ENCODE measurements at regions not wholly inside any gene's neighbourhood (a gene's known extent, or its start where the extent isn't known, plus 50 kb on each side); places are given as distances from the start of the nearest gene placed in this dataset.
A peak's percentile ranks its signal among the peaks of the same experiment; 100 is the strongest.

DNA sequence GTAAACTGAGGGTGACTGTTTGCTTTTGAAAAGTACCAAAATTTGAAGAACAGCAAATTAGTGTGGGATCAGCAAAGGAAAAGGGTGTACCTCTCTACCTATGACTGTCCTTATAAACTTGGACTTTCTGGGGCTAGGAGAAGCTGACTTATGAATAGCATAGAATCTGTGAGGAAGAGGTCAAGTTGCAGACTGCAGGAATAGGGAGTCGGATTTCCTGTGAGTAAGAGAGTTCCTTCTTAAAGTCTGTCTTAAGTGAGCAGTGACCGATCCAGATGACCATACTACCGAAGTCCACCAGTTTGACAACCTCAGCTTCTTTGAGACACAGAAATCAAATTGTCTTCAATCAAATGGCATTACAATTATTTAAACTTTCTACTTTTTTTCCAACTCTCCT is 708.7 kb downstream of the UTRN start:
- H3K9me2 ChIP-seq (ENCODE audit: insufficient read depth): no peaks in the 10 kb centered on the region
- no peaks in the 10 kb centered on the region for H3K27me3 Mint-ChIP-seq (ENCODE audit: insufficient read depth, low read depth, poor library complexity)
- no peaks in the 10 kb centered on the region for H3K36me3 ChIP-seq (ENCODE audit: insufficient read depth)
- H3K9me3 Mint-ChIP-seq: no peaks in the 10 kb centered on the region; the same call in 2 of the 3 replicates
- H3K4me1 ChIP-seq (ENCODE audit: insufficient read depth): peaks cover 3% of the 10 kb centered on the region; the same call in 1 of the 2 replicates
- H3F3A ChIP-seq (replicated peaks; ENCODE audit: low read depth): no peaks in the 10 kb centered on the region
- no peak overlapping the region for H3K4me3 ChIP-seq
- no peak overlapping the region for H3K27ac Mint-ChIP-seq
- ATAC-seq (no peak; the same call in 2 of the 3 replicates), DNase-seq (ENCODE audit: low spot score) (no peak)
- H3K27me3 ChIP-seq (ENCODE audit: insufficient read depth): no peaks in the 10 kb centered on the region
- peak overlapping the region; percentile 12; the same call in 1 of the 2 replicates for H2AFZ ChIP-seq
- H3K4me2 ChIP-seq: no peak overlapping the region
- H3K27ac ChIP-seq (ENCODE audit: low read depth): no peak overlapping the region
- no peak overlapping the region for H3K4me3 Mint-ChIP-seq
- no peaks in the 10 kb centered on the region for H3K79me2 ChIP-seq (replicated peaks; ENCODE audit: insufficient read depth)
- peaks cover 6% of the 10 kb centered on the region for H3K4me1 Mint-ChIP-seq
- no peaks in the 10 kb centered on the region for H4K20me1 ChIP-seq (replicated peaks; ENCODE audit: insufficient read depth)
- TF ChIP-seq CREB1 (CRISPR knock-in tag; IDR thresholded peaks at IDR 0.05; ENCODE audit: low read depth): no peak
- no peak for TF ChIP-seq EZH2phosphoT487 (IDR thresholded peaks at IDR 0.05; ENCODE audit: unreplicated experiment)
- no peak for TF ChIP-seq ZNF114 (CRISPR knock-in tag; IDR thresholded peaks at IDR 0.05)
- TF ChIP-seq JUNB (IDR thresholded peaks at IDR 0.05; ENCODE audit: unreplicated experiment): no peak
- TF ChIP-seq, protein P1, sequence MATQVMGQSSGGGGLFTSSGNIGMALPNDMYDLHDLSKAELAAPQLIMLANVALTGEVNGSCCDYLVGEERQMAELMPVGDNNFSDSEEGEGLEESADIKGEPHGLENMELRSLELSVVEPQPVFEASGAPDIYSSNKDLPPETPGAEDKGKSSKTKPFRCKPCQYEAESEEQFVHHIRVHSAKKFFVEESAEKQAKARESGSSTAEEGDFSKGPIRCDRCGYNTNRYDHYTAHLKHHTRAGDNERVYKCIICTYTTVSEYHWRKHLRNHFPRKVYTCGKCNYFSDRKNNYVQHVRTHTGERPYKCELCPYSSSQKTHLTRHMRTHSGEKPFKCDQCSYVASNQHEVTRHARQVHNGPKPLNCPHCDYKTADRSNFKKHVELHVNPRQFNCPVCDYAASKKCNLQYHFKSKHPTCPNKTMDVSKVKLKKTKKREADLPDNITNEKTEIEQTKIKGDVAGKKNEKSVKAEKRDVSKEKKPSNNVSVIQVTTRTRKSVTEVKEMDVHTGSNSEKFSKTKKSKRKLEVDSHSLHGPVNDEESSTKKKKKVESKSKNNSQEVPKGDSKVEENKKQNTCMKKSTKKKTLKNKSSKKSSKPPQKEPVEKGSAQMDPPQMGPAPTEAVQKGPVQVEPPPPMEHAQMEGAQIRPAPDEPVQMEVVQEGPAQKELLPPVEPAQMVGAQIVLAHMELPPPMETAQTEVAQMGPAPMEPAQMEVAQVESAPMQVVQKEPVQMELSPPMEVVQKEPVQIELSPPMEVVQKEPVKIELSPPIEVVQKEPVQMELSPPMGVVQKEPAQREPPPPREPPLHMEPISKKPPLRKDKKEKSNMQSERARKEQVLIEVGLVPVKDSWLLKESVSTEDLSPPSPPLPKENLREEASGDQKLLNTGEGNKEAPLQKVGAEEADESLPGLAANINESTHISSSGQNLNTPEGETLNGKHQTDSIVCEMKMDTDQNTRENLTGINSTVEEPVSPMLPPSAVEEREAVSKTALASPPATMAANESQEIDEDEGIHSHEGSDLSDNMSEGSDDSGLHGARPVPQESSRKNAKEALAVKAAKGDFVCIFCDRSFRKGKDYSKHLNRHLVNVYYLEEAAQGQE (IDR thresholded peaks at IDR 0.05; ENCODE audit: unreplicated experiment): no peak
- no peak for TF ChIP-seq NANOG (IDR thresholded peaks at IDR 0.05; ENCODE audit: borderline replicate concordance)
- no peak for TF ChIP-seq POLR2AphosphoS5 (IDR thresholded peaks at IDR 0.05; ENCODE audit: low read depth)
- TF ChIP-seq, protein P2, sequence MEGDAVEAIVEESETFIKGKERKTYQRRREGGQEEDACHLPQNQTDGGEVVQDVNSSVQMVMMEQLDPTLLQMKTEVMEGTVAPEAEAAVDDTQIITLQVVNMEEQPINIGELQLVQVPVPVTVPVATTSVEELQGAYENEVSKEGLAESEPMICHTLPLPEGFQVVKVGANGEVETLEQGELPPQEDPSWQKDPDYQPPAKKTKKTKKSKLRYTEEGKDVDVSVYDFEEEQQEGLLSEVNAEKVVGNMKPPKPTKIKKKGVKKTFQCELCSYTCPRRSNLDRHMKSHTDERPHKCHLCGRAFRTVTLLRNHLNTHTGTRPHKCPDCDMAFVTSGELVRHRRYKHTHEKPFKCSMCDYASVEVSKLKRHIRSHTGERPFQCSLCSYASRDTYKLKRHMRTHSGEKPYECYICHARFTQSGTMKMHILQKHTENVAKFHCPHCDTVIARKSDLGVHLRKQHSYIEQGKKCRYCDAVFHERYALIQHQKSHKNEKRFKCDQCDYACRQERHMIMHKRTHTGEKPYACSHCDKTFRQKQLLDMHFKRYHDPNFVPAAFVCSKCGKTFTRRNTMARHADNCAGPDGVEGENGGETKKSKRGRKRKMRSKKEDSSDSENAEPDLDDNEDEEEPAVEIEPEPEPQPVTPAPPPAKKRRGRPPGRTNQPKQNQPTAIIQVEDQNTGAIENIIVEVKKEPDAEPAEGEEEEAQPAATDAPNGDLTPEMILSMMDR (conservative IDR thresholded peaks at IDR 0.05; ENCODE audit: low read depth in 2 of 2): no peak
- TF ChIP-seq, protein P3, sequence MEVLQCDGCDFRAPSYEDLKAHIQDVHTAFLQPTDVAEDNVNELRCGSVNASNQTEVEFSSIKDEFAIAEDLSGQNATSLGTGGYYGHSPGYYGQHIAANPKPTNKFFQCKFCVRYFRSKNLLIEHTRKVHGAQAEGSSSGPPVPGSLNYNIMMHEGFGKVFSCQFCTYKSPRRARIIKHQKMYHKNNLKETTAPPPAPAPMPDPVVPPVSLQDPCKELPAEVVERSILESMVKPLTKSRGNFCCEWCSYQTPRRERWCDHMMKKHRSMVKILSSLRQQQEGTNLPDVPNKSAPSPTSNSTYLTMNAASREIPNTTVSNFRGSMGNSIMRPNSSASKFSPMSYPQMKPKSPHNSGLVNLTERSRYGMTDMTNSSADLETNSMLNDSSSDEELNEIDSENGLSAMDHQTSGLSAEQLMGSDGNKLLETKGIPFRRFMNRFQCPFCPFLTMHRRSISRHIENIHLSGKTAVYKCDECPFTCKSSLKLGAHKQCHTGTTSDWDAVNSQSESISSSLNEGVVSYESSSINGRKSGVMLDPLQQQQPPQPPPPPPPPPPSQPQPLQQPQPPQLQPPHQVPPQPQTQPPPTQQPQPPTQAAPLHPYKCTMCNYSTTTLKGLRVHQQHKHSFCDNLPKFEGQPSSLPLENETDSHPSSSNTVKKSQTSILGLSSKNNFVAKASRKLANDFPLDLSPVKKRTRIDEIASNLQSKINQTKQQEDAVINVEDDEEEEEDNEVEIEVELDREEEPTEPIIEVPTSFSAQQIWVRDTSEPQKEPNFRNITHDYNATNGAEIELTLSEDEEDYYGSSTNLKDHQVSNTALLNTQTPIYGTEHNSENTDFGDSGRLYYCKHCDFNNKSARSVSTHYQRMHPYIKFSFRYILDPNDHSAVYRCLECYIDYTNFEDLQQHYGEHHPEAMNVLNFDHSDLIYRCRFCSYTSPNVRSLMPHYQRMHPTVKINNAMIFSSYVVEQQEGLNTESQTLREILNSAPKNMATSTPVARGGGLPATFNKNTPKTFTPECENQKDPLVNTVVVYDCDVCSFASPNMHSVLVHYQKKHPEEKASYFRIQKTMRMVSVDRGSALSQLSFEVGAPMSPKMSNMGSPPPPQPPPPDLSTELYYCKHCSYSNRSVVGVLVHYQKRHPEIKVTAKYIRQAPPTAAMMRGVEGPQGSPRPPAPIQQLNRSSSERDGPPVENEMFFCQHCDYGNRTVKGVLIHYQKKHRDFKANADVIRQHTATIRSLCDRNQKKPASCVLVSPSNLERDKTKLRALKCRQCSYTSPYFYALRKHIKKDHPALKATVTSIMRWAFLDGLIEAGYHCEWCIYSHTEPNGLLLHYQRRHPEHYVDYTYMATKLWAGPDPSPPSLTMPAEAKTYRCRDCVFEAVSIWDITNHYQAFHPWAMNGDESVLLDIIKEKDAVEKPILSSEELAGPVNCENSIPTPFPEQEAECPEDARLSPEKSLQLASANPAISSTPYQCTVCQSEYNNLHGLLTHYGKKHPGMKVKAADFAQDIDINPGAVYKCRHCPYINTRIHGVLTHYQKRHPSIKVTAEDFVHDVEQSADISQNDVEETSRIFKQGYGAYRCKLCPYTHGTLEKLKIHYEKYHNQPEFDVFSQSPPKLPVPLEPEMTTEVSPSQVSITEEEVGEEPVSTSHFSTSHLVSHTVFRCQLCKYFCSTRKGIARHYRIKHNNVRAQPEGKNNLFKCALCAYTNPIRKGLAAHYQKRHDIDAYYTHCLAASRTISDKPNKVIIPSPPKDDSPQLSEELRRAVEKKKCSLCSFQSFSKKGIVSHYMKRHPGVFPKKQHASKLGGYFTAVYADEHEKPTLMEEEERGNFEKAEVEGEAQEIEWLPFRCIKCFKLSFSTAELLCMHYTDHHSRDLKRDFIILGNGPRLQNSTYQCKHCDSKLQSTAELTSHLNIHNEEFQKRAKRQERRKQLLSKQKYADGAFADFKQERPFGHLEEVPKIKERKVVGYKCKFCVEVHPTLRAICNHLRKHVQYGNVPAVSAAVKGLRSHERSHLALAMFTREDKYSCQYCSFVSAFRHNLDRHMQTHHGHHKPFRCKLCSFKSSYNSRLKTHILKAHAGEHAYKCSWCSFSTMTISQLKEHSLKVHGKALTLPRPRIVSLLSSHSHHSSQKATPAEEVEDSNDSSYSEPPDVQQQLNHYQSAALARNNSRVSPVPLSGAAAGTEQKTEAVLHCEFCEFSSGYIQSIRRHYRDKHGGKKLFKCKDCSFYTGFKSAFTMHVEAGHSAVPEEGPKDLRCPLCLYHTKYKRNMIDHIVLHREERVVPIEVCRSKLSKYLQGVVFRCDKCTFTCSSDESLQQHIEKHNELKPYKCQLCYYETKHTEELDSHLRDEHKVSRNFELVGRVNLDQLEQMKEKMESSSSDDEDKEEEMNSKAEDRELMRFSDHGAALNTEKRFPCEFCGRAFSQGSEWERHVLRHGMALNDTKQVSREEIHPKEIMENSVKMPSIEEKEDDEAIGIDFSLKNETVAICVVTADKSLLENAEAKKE (CRISPR knock-in tag; IDR thresholded peaks at IDR 0.05): no peak
- H3K36me3 Mint-ChIP-seq (ENCODE audit: low read depth): no peaks in the 10 kb centered on the region

Data from GM23338 (cell line).